HG02938 (cell line): ENCODE measurements at regions not wholly inside any gene's neighbourhood (a gene's known extent, or its start where the extent isn't known, plus 50 kb on each side); places are given as distances from the start of the nearest gene placed in this dataset.
"Not testable (repeated sequence)": the region's sequence is repeated elsewhere in the genome, so short reads cannot be mapped to it uniquely, and the experiment has no call there.

Experiments used
- ATAC-seq: cut with Tn5 transposase; IDR thresholded peaks from one replicate; pipeline ENCODE4 v1.9.1; 2021; ENCODE audit warnings: mild to moderate bottlenecking, moderate library complexity; ENCODE audit not compliant: unreplicated experiment

- no peak for ATAC-seq
Measured at GRCh38 chr5:116959843-116960242, 385.2 kb upstream of the SEMA6A start.

- no peak for ATAC-seq
Measured at GRCh38 chr5:116953251-116953930, 378.8 kb upstream of the SEMA6A start.

GRCh38 chr5:116951219-116951618, 376.6 kb upstream of the SEMA6A start:
- ATAC-seq = no peak

GRCh38 chr5:116947691-116948528, 373.3 kb upstream of the SEMA6A start:
- ATAC-seq = peak; percentile 99

DNA sequence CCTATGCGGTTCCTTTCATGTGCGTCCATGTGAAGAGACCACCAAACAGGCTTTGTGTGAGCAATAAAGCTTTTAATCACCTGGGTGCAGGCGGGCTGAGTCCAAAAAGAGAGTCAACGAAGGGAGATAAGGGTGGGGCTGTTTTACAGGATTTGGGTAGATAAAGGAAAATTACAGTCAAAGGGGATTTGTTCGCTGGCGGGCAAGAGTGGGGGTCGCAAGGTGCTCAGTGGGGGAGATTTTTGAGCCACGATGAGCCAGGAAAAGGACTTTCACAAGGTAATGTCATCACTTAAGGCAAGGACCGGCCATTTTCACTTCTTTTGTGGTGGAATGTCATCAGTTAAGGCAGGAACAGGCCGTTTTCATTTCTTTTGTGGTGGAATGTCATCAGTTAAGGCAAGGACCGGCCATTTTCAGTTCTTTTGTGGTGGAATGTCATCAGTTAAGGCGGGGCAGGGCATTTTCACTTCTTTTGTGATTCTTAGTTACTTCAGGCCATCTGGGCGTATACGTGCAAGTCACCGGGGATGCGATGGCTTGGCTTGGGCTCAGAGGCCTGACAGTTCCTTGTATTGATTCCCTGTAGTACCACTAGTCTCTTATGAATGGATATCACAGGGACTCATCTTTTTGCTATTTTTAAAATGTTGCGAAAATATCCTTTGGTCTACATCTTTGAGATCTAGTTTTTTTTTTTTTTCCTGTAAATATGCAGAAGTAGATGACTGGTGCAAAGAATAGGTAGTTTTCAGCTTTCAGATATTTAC, 371.2 kb upstream of the SEMA6A start:
- ATAC-seq = not testable (repeated sequence)

GRCh38 chr5:116944183-116944582, 369.6 kb upstream of the SEMA6A start:
- no peak for ATAC-seq

DNA sequence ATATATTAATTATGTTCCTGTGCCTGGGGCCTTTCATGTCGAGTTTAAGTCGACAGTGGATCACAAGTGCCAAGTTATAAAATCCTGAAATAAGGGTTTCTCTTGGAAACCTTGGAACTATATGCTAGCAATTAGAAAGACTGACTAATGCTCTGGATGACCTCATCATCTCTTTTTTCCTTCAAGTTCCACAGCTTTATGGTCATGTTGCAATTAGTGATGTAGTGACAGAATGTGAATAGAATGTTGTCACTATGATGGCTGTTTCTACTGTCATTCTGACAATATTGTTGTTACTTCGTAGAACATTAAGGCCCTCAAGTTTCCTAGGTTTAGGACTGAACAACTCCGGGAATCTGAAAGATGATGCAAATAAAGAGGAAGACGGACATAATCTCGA, 368.0 kb upstream of the SEMA6A start:
- no peak for ATAC-seq

- ATAC-seq = no peak
Measured at GRCh38 chr5:116939641-116940040, 365.0 kb upstream of the SEMA6A start.

GRCh38 chr5:116938488-116938887, 363.9 kb upstream of the SEMA6A start:
- no peak for ATAC-seq

DNA sequence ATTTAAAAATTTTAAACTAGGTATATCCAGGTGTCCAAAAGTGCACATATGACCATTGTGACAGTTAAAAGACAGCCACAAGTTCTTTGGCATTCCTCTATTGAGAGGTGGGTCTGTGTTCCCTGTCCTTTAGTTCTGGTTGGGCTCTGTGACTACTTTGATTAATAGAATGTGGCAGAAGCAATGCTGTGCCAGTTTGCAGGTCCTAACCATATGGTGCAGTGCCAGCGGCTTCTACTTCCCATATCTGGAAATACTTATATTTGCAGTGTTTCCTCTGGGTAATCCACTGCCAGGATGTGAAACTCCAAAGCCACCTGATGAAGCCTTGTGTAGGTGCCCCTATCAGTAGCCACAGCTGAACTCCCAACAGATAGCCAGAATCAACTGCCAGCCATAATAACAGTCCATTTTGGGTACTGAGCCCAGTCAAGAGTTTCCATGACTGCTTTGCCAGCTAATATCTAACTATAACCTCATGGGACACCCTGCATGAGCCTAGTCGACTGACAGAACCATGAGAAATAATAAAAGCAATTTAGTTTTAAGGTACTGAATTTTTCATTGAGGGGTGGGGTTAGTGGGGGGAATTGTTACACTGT, 361.0 kb upstream of the SEMA6A start:
- ATAC-seq = no peak

- ATAC-seq = no peak
Measured at GRCh38 chr5:116930616-116931015, 356.0 kb upstream of the SEMA6A start.

- ATAC-seq = no peak
Measured at GRCh38 chr5:116923344-116923743, 348.7 kb upstream of the SEMA6A start.

GRCh38 chr5:116922532-116922931, 347.9 kb upstream of the SEMA6A start:
- peak; percentile 98 for ATAC-seq

DNA sequence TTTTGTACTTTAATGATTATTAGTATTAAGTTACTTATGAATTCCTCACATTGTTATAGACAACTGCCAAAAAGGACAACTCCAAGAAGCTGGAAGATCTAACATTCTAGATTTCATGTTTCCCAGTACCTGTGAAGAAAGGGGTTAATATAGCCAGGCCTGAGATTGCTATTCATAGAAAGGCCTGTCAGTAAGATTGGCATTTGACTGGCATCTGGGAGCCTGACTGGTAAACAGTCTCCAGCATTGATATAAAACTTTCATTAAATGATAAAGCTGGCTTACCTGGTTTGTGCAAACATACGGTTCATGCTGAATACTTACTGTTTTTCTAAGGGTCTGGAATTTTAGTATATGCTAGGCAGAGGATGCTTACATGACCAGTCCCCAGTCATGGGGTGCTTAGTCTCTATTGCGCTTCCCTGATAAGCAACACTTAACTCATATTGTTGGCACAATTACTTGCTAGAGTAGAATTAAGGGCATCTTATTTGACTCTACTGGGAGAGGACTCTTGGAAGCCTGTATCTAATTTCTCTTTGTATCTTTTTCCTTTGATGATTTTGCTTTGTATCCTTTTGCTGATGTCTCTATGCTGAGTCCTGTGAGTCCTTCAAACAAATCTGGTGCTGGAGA, 340.4 kb upstream of the SEMA6A start:
- ATAC-seq = no peak

- no peak for ATAC-seq
Measured at GRCh38 chr5:116912221-116912620, 337.6 kb upstream of the SEMA6A start.

GRCh38 chr5:116911074-116911473, 336.5 kb upstream of the SEMA6A start:
- ATAC-seq = no peak

GRCh38 chr5:116908537-116908936, 333.9 kb upstream of the SEMA6A start:
- peak; percentile 81 for ATAC-seq

DNA sequence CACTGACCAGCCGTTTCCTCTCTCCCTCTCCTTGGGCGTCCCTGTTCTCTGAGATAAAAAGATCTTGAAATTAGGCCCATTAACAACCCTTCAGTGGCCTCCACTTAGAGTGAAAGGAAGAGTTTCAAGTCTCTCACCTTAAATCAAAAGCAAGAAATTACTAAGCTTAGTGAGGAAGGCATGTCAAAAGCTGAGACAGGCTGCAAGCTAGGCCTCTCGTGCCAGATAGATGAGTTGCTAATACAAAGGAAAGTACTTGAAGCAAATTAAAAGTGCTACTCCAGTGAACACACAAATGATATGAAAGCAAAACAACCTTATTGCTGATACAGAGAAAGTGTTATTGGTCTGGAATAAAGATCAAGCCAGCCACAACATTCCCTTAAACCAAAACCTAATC, 331.3 kb upstream of the SEMA6A start:
- peak; percentile 46 for ATAC-seq

GRCh38 chr5:116900793-116901192, 326.2 kb upstream of the SEMA6A start:
- ATAC-seq = no peak

DNA sequence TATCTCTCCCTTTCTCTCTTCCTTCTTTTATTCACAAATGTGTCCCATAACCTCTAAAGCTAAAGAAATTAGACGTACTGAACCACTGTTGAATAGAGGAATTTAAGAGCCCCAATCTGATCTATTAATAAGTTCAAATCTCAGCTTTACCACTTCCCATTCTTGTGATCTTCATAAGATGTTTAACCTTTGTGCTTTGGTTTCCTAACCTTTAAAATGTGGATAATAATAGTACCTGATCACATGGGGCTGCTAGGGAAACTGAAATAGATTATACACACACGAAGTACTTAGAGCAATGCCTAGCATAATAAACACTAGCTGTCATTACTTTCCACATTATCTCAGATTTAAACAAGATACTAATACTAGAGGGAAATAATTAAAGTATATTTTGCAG, 324.3 kb upstream of the SEMA6A start:
- no peak for ATAC-seq

- ATAC-seq = no peak
Measured at GRCh38 chr5:116897291-116897690, 322.7 kb upstream of the SEMA6A start.
